ENCODE measurements at regions not wholly inside any gene's neighbourhood (a gene's known extent, or its start where the extent isn't known, plus 50 kb on each side); places are given as distances from the start of the nearest gene placed in this dataset.

DNA sequence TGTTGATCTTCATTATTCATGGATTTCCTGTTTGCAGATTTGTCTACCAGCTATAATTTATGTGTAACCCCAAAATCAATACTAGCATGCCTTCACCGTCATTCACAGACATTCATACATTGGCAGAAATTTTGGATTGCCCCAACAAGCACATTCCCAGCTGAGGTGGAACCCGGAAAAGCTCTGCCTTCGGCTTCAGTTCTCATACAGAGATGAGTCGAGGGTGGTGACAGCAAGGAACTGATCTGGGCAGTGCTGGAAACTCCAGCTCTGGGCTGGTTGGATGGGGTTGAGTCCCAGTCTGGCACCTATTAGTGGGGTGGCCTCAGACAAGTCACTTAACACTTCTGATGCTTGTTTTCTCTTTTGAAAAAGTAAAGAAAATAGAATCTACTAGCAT lies 267.5 kb downstream of the SNX13 start:
- DNase-seq (no peak), ATAC-seq (no peak)
- H3K27me3 Mint-ChIP-seq, result no peaks in the 10 kb centered on the region
- H3K9me3 Mint-ChIP-seq, result no peaks in the 10 kb centered on the region
- no peak overlapping the region for H3K27ac Mint-ChIP-seq
- no peak overlapping the region for H3K4me3 Mint-ChIP-seq
- no peaks in the 10 kb centered on the region for H3K4me1 Mint-ChIP-seq

DNA sequence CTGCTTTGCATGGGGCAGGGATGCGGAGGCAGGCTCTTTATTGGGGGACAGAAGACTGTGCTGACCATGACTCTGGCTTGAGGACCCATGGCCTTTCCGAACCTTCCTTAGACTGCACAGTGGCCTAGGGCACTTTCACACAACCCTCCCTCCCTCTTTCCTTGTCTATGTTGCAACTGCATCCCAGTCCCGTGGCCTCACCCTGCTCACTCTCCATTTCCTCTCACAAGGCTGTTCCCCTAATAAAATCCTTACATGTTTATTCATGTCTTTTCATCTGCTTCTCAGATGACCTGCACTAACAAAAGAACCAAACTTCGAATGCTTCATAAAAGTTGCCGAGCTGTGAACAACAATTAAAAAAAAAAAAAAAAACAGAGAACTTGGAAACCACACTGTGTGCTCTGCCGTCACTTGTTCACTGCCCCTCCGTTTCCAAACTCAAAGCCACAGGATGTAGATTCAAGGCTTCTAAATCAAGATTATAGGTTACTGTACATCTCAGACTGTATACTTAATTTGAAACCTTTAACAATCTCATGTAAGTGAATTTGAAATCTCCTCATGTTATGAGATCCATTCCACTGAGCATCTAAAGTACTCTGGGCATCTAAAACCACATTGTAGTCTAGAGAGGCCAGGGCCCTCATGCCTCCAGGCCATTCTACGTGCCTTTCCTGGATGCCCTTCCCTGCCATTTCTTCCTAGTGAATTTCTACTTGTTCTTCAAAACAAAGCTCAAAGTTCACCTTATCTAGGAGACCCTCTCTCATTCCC lies 265.9 kb downstream of the SNX13 start:
- Mint-ChIP-seq H3K27ac (no peak overlapping the region), H3K9me3 (no peaks in the 10 kb centered on the region), H3K4me3 (no peak overlapping the region), H3K4me1 (no peaks in the 10 kb centered on the region), H3K27me3 (no peaks in the 10 kb centered on the region)
- ATAC-seq (no peak), DNase-seq (no peak)

DNA sequence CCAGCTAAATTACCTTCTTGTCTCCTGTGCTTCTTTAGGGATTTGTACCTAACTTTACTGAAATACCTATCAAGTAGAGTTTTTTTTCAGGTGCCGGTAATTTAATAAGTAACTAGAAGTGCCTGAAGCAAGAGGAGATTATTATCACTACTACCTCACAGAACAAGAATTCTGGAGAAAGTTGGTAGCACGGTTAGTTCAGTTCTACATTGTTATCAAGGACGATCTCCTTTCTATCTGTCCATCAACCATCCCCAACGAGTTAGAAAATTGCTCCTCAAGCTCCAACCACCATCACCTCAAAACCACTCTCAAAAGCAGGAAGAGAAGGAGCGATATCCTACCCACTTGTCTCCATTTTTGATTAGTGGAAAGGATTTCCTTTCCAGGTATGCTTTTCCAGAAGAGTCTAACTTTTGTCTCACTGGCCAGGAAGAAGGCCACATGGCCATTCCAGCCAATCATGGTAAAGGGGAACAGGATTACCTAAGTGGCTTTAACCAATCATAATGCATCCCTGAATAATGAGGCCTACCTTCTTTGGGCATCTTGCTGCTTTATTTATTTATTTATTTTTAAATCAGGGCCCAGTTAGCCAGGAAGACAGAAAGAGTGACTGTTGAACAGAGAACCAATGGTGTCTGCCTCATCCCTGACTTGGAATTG lies 265.2 kb downstream of the SNX13 start:
- Mint-ChIP-seq H3K27ac (no peak overlapping the region), H3K4me1 (no peaks in the 10 kb centered on the region), H3K27me3 (no peaks in the 10 kb centered on the region), H3K4me3 (no peak overlapping the region), H3K9me3 (no peaks in the 10 kb centered on the region)
- ATAC-seq (no peak), DNase-seq (no peak)

DNA sequence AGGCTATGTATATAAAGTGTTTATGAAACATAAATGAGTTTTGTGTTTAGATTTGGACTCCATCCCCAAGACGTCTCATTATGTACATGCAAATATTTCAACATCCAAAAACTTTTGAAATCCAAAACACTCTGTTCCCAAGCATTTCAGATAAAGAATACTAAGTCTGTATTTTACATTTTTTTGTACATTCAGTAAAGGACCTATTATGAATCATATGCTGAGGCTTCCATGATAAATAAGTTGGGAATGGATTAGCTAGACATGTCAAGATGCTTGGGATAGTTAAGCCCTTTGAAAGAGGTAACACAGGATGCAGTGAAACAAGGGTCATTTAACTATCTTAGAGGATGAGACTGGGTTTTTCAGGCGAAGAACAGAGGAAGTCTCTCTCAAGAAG lies 262.9 kb downstream of the SNX13 start:
- Mint-ChIP-seq H3K27ac (no peak overlapping the region), H3K9me3 (no peaks in the 10 kb centered on the region), H3K27me3 (no peaks in the 10 kb centered on the region), H3K4me3 (no peak overlapping the region), H3K4me1 (no peaks in the 10 kb centered on the region)
- DNase-seq (no peak), ATAC-seq (no peak)

DNA sequence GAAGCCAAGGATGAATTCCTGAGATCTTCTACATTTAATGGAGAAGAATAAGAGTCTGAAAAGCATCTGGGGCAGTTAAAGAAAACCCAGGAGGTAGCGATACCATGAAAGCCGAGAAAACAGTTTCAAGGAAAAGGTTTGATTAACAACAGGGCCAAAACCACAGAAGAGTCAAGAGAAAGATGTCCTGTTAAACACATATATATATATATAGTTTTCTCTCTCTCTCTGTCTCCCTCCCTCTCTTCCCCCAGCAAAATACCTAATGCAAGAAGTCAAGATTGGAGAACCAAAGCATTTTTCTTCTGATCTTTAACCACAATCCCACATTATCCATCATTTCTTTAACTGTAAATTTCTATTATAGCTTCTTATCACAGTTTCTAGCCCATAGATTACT lies 261.4 kb downstream of the SNX13 start:
- no peak overlapping the region for H3K4me3 Mint-ChIP-seq
- ATAC-seq, result no peak
- DNase-seq, result no peak

DNA sequence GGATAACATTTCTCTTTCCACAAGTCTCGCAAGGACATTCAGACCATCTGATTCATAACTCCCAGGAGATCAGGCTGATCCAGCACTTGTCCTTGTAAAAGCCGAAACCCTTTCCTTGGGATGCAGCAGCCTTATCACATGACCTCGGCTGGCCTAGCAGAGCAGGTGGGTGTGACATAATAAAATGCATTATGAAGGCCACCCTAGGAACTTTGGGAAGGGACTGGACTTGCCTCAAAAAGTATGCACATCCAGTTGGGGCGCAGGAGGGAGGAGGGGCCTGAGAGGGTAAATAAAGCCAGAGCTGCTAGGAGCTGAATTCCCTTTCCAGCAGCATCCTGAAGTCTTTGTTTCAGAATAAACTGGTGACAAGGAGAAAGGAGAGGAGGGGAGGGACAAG lies 260.8 kb downstream of the SNX13 start:
- Mint-ChIP-seq H3K4me1 (no peaks in the 10 kb centered on the region), H3K27ac (no peak overlapping the region), H3K4me3 (no peak overlapping the region), H3K9me3 (no peaks in the 10 kb centered on the region), H3K27me3 (no peaks in the 10 kb centered on the region)
- DNase-seq, result no peak
- no peak for ATAC-seq

More for the DNA sequence above, 261.4 kb downstream of the SNX13 start:
- Mint-ChIP-seq H3K27ac (no peak overlapping the region), H3K27me3 (no peaks in the 10 kb centered on the region), H3K9me3 (no peaks in the 10 kb centered on the region), H3K4me1 (no peaks in the 10 kb centered on the region)

DNA sequence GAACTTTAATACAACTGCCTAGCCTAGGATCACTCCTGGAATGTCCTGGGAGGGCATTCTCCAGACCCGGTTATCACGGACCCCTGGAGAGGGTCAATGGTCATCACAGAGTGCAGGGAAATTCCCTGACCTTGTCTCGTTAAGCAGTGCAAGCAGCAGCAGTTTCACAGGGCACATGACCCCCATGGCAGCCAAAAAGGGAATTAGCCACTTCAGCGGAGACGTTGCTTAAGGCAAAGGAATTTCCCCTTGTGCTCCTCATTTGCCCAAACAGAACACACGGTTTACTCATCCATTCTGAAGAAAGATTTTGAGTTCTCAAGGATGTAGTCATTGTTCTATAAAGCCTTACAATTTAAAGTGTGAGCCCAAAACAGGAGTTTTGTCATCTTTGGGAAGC lies 260.3 kb downstream of the SNX13 start:
- no peak for ATAC-seq
- H3K4me1 Mint-ChIP-seq, result no peaks in the 10 kb centered on the region
- no peak for DNase-seq
- H3K9me3 Mint-ChIP-seq, result no peaks in the 10 kb centered on the region
- no peak overlapping the region for H3K4me3 Mint-ChIP-seq
- no peaks in the 10 kb centered on the region for H3K27me3 Mint-ChIP-seq
- no peak overlapping the region for H3K27ac Mint-ChIP-seq

DNA sequence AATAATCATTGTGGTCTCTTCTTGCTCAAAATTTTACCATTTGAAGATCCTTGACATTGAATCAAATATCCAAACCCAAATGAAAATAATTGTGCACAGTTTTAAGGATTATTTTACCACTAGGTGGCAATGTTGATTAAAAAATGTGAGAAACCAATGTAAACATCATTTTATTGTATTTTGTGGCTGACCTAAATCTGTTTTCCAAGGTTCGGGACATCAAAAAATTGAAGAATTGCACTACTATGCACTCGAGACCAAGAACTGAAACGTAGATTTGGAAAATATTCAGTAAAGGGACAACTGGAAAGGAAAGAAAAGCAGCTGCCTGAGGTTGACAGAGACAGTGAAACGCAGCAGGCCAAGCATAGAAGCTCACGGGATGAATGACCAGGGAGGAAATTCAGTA lies 259.3 kb downstream of the SNX13 start:
- DNase-seq (no peak), ATAC-seq (no peak)
- Mint-ChIP-seq H3K27me3 (no peaks in the 10 kb centered on the region), H3K27ac (no peak overlapping the region), H3K9me3 (no peaks in the 10 kb centered on the region), H3K4me1 (no peaks in the 10 kb centered on the region), H3K4me3 (no peak overlapping the region)

DNA sequence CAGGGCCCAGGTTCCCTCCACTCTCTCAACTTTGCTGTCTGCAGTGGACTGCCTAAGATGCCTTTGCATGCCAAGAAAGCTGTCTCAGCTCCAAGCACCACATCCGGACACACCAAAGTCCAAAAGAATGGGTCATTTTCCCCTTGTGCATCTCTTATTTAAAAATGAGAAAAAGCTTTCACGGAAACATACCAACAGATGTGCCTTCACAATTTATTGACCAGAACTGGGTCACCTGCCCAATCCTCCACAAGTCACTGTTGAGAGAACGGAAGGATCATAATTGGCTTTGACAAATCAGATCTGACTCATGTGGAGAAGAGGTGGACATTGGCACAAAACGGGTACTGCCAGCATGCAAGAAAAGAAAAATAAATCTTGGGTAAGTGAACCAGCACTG lies 258.3 kb downstream of the SNX13 start:
- ATAC-seq (no peak), DNase-seq (no peak)
- no peak overlapping the region for H3K4me3 Mint-ChIP-seq
- no peaks in the 10 kb centered on the region for H3K9me3 Mint-ChIP-seq
- H3K4me1 Mint-ChIP-seq, result no peaks in the 10 kb centered on the region
- no peak overlapping the region for H3K27ac Mint-ChIP-seq
- no peaks in the 10 kb centered on the region for H3K27me3 Mint-ChIP-seq

DNA sequence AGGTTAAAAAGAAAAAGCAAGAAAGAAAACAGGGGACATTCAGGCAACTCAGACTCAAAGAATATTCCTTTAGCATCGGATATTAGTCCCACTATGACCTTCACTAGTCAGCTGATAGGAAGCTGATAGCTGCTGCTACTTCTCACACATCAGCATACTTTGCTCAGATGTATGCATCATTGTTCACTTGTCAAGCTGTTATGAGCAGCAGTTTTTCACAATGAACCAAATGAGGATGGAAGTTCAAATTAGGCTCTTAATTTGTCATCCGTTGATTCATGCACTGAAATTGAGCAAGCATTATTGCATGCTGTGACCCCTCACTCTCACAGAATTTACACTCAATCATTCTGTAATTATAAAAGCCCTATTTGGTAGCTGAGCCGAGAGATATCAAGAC lies 257.7 kb downstream of the SNX13 start:
- ATAC-seq, result no peak
- DNase-seq, result no peak
- Mint-ChIP-seq H3K27ac (no peak overlapping the region), H3K27me3 (no peaks in the 10 kb centered on the region), H3K9me3 (no peaks in the 10 kb centered on the region), H3K4me3 (no peak overlapping the region), H3K4me1 (no peaks in the 10 kb centered on the region)

DNA sequence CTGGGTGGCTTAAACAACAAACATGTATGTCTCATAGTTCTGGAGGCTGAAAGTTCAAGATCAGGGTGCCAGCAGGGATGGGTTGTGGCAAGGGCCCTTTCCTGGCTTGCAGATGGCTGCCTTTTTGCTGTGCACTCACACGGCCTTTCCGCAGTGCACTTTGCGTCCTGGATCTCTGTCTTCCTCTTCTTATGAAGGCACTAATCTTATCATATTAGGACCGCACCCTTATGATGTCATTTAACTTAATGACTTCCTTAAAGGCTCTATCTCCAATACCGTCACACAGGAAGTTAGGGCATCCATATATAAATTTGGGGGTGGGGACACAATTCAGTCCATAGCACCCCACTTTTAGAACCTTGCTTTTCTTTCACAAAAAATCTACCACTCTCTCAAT lies 255.2 kb downstream of the SNX13 start:
- Mint-ChIP-seq H3K27me3 (no peaks in the 10 kb centered on the region), H3K4me3 (no peak overlapping the region), H3K27ac (no peak overlapping the region), H3K4me1 (no peaks in the 10 kb centered on the region), H3K9me3 (no peaks in the 10 kb centered on the region)
- ATAC-seq, result no peak
- DNase-seq, result no peak

DNA sequence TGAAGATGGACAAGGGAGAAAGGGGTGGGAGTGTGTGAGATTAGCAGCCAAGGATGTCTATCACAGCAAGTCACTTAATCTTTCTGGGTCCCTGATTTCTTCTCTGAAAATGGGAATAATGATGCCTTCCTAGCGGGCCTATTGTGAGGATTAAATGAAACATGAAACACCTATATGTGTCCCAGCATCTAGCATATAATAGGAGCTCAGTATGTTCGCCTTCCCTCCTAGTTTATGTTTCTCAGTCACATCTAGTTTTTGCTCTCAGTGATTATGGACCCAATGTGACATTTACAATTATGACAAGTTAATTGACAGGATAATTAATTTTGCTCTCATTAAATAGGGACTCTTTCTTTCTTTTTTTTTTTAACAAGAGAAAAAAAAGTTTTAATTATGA lies 252.9 kb downstream of the SNX13 start:
- Mint-ChIP-seq H3K9me3 (no peaks in the 10 kb centered on the region), H3K27ac (no peak overlapping the region), H3K27me3 (no peaks in the 10 kb centered on the region), H3K4me3 (no peak overlapping the region), H3K4me1 (no peaks in the 10 kb centered on the region)
- no peak for ATAC-seq
- no peak for DNase-seq

DNA sequence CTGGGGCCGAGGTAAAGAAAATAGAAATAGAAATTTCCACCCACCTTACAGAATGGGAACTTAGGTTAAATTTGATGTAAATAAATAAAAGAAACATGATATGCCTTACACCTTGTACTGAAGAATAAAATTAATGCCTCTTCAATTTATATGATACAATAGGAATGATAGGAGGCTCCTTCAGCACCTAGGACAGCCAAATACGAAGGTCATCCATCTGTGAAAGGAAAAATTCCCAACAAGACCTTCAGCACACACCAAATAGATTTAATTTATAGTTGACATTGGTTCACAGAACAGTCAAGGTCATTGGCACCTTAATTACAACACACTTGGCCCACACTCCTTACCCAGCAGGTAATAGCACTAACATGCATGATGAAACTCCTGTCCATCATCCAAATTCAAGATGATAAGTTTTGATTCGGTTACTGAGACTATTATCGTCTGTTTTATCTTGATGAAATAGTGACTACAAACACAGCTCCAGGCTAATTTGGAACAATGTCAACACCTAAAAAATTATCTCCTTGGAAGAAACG lies 250.9 kb downstream of the SNX13 start:
- Mint-ChIP-seq H3K27me3 (no peaks in the 10 kb centered on the region), H3K27ac (no peak overlapping the region), H3K9me3 (no peaks in the 10 kb centered on the region), H3K4me1 (no peaks in the 10 kb centered on the region), H3K4me3 (no peak overlapping the region)
- ATAC-seq, result no peak
- DNase-seq, result no peak

DNA sequence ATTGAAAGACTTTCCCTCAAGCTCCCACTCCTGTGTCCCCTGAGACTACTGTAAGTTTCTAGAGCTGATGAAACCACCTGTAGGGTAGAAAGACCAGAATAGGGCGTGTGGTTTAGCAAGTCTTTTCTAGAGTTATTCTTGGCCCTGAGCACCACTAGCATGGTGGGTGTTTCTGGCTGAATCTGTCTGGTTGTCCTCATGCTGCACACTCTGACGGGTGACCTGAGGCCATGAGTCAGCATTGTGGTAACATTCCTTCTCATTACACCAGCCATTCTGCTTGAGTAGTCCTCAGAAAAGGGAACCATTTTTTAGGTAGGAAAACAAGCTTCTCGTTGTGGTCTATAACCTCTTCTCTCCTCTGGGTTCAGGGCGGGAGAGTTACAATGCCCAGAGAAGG lies 250.3 kb downstream of the SNX13 start:
- no peak overlapping the region for H3K27ac Mint-ChIP-seq
- no peak overlapping the region for H3K4me3 Mint-ChIP-seq
- H3K9me3 Mint-ChIP-seq, result no peaks in the 10 kb centered on the region
- DNase-seq (no peak), ATAC-seq (no peak)
- H3K4me1 Mint-ChIP-seq, result no peaks in the 10 kb centered on the region
- H3K27me3 Mint-ChIP-seq, result no peaks in the 10 kb centered on the region

DNA sequence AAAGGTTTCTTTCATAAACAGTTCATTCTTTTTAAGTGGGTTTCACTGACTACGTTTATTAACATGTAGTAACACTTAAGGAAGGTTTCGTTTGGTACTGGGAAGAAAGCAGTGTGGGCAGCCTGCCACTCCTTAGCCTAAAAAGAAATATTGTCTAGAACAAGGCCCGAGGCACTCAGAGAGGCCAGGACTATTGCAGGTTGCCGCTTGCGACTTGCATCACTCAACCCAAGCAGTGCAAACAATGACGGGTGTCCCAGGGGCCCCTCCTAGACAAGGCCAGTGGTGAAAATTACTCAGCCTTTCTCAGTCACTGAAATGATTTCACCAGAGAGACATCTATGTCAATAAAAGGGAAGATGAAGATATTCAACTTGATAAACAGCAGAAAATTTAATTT lies 243.9 kb downstream of the SNX13 start:
- peaks cover 21 to 28% of the 10 kb centered on the region in 2 donors for H3K9me3 Mint-ChIP-seq
- ATAC-seq (no peak), DNase-seq (no peak)
- H3K27ac Mint-ChIP-seq, result no peak overlapping the region
- H3K4me3 Mint-ChIP-seq, result no peak overlapping the region
- no peaks in the 10 kb centered on the region for H3K4me1 Mint-ChIP-seq
- H3K27me3 Mint-ChIP-seq, result peaks cover 1% of the 10 kb centered on the region

DNA sequence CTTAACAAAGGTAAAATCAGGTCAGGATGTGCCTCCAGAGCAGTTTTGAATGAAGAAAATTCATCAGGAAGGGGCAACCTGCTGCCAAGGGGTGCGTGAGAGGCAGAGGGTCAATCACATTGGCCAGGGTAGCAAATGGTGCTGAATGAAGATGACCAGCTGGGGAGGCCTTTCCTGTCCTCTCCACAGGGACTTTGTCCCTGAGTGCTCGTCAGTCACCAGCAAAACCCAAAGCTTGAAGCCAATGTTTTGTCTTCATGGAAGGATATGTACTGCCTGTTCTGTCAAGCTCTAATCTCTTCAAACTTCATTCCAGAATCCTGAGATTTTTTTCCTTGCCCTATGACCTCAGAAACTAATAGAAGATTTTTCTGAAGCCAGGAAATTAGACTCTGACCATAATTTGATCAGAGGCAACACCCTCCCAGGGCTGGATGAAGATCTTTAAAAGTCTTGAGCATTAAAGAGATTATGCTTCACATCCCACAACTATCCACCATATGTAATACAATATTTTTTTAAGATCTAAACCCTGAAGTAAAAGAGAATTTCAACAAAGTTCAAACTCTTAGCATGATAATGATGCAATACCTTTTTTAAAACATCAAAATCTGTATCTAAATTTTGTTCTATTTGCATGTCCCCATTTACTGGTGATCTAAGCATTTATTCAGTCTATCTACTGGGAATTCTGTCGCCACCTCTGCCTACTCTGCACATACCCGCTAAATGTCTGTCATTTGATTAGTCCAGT lies 243.0 kb downstream of the SNX13 start:
- Mint-ChIP-seq H3K27me3 (peaks cover 9% of the 10 kb centered on the region), H3K27ac (no peak overlapping the region), H3K4me1 (no peaks in the 10 kb centered on the region), H3K9me3 (peaks cover 21 to 28% of the 10 kb centered on the region in 2 donors), H3K4me3 (no peak overlapping the region)
- ATAC-seq, result no peak
- DNase-seq, result no peak

Data from stimulated activated naive CD8-positive, alpha-beta T cell treated with anti-CD3 and anti-CD28 coated beads, Interleukin-15, amount 100 ng/mL, for 72 hours (primary cell).